Endothelial cell of hepatic sinusoid (primary cell): ENCODE measurements at regions not wholly inside any gene's neighbourhood (a gene's known extent, or its start where the extent isn't known, plus 50 kb on each side); places are given as distances from the start of the nearest gene placed in this dataset.
"Not testable (repeated sequence)": the region's sequence is repeated elsewhere in the genome, so short reads cannot be mapped to it uniquely, and the experiment has no call there.

Source experiments
- in situ Hi-C: cut with HindIII; loops from 2 replicates; pipeline ENCODE4 v1.10.0; 2017; ENCODE audit warnings: low sequenced_read_pairs

GRCh38 chr2:134043028-134043427 lies 210.8 kb upstream of the MGAT5 start:
- in situ Hi-C loops: not testable (repeated sequence)

GRCh38 chr2:134052173-134052572 lies 201.7 kb upstream of the MGAT5 start:
- in situ Hi-C loops: no loop called here

- in situ Hi-C loops: no loop called here
These were observed 197.7 kb upstream of the MGAT5 start for GRCh38 chr2:134056173-134056572.

GRCh38 chr2:134061066-134061465 lies 192.8 kb upstream of the MGAT5 start:
- in situ Hi-C loops: not testable (repeated sequence)

- in situ Hi-C loops: not testable (repeated sequence)
These were observed 191.6 kb upstream of the MGAT5 start for GRCh38 chr2:134062235-134062634.

- in situ Hi-C loops: not testable (repeated sequence)
These were observed 190.0 kb upstream of the MGAT5 start for GRCh38 chr2:134063916-134064315.

GRCh38 chr2:134070281-134070741 lies 183.6 kb upstream of the MGAT5 start:
- in situ Hi-C loops: loop anchor here (5.0 kb wide), 1 partner anchor 53 kb away; no protein-coding TSS in a partner anchor

- in situ Hi-C loops: loop anchor here (5.0 kb wide), 1 partner anchor 55 kb away; no protein-coding TSS in a partner anchor
These were observed 181.5 kb upstream of the MGAT5 start for GRCh38 chr2:134072341-134072740.

GRCh38 chr2:134073023-134073422 lies 180.8 kb upstream of the MGAT5 start:
- in situ Hi-C loops: loop anchor here (5.0 kb wide), 1 partner anchor 56 kb away; no protein-coding TSS in a partner anchor

- in situ Hi-C loops: loop anchor here (5.0 kb wide), 1 partner anchor 57 kb away; no protein-coding TSS in a partner anchor
These were observed 179.3 kb upstream of the MGAT5 start for GRCh38 chr2:134074619-134075018.

- in situ Hi-C loops: no loop called here
These were observed 178.7 kb upstream of the MGAT5 start for GRCh38 chr2:134075204-134075603.

- in situ Hi-C loops: no loop called here
These were observed 175.5 kb upstream of the MGAT5 start for GRCh38 chr2:134078354-134078753.

- in situ Hi-C loops: no loop called here
These were observed 174.5 kb upstream of the MGAT5 start for GRCh38 chr2:134079373-134079772.

GRCh38 chr2:134080386-134081089 lies 173.3 kb upstream of the MGAT5 start:
- in situ Hi-C loops: no loop called here

GRCh38 chr2:134081238-134081938 lies 172.5 kb upstream of the MGAT5 start:
- in situ Hi-C loops: no loop called here

- in situ Hi-C loops: no loop called here
These were observed 170.3 kb upstream of the MGAT5 start for GRCh38 chr2:134083548-134083947.

GRCh38 chr2:134086594-134087219 lies 167.2 kb upstream of the MGAT5 start:
- in situ Hi-C loops: no loop called here

- in situ Hi-C loops: no loop called here
These were observed 166.4 kb upstream of the MGAT5 start for GRCh38 chr2:134087371-134087921.

- in situ Hi-C loops: no loop called here
These were observed 164.4 kb upstream of the MGAT5 start for GRCh38 chr2:134089454-134089853.

- in situ Hi-C loops: no loop called here
These were observed 156.1 kb upstream of the MGAT5 start for GRCh38 chr2:134097740-134098139.

GRCh38 chr2:134098321-134098720 lies 155.6 kb upstream of the MGAT5 start:
- in situ Hi-C loops: no loop called here
